Breast epithelium (tissue), 4 donors: ENCODE measurements at regions not wholly inside any gene's neighbourhood (a gene's known extent, or its start where the extent isn't known, plus 50 kb on each side); places are given as distances from the start of the nearest gene placed in this dataset.

Experiments used
- DNase-seq, 2 donors: peaks; one replicate each; pipeline ENCODE4 v3.0.0-alpha.2; 2019; ENCODE audit warnings: low spot score in 2 of 2
- H3K27ac ChIP-seq, 2 donors: fragments of 200-600 bp; sonication (generic) in 1 of 2; one replicate each; pipeline ENCODE4 v1.5.1; 2016 to 2019; ENCODE audit warnings: mild to moderate bottlenecking in 1 of 2
- H3K27me3 ChIP-seq, 2 donors: fragments of 200-600 bp; sonication (generic) in 1 of 2; one replicate each; pipeline versions ENCODE4 v1.5.1 to v1.6.0; 2017 to 2019; ENCODE audit warnings: control low read depth in 1 of 2, mild to moderate bottlenecking in 1 of 2
- H3K36me3 ChIP-seq: fragments of 200-600 bp; one replicate; pipeline ENCODE4 v1.5.1; 2019
- H3K4me1 ChIP-seq, 2 donors: fragments of 200-600 bp; sonication (generic); one replicate each; pipeline ENCODE4 v1.5.1; 2016 to 2019; ENCODE audit warnings: control low read depth in 1 of 2
- H3K4me3 ChIP-seq, 3 donors: fragments of 200-600 bp; sonication (generic); 1 replicate in 2 of 3; 2 replicates in 1 of 3; pipeline ENCODE4 v1.5.1; 2016 to 2019; ENCODE audit warnings: mild to moderate bottlenecking in 3 of 3, moderate library complexity in 2 of 3
- H3K9me3 ChIP-seq, 2 donors: fragments of 200-600 bp; sonication (generic) in 1 of 2; one replicate each; pipeline ENCODE4 v1.5.1; 2016 to 2019; ENCODE audit warnings: control low read depth in 1 of 2
- CTCF ChIP-seq, 3 donors: fragments of 450-650 bp; IDR thresholded peaks; one replicate each; pipeline ENCODE4 v1.5.1; 2016 to 2017; ENCODE audit warnings: antibody characterized with exemption in 3 of 3, mild to moderate bottlenecking in 3 of 3, moderate library complexity in 3 of 3
- POLR2A ChIP-seq: fragments of 450-650 bp; IDR thresholded peaks from one replicate; pipeline ENCODE4 v1.6.1; 2016; ENCODE audit warnings: antibody characterized with exemption, mild to moderate bottlenecking, moderate library complexity
- POLR2AphosphoS5 ChIP-seq, 3 donors: sonication (generic); formaldehyde crosslinking; IDR thresholded peaks; one replicate each; pipeline ENCODE4 v1.6.1; 2017; ENCODE audit warnings: antibody characterized with exemption in 3 of 3
- intact Hi-C: fragments of 100-400 bp; cut with DNase I; formaldehyde crosslinking; loops from one replicate; pipeline ENCODE4 v1.15.1; 2023; ENCODE audit warnings: low total_unique reads

GRCh38 chr16:80191928-80192327 lies 348.9 kb upstream of the DYNLRB2 start:
- DNase-seq: no peak
- Histone ChIP-seq H3K27me3 (no peaks in the 10 kb centered on the region), H3K4me3 (no peak overlapping the region), H3K27ac (no peak overlapping the region), H3K36me3 (no peaks in the 10 kb centered on the region), H3K9me3 (no peaks in the 10 kb centered on the region), H3K4me1 (no peaks in the 10 kb centered on the region)
- intact Hi-C loops: no loop called here
- TF ChIP-seq POLR2A: no peak
- no peak for TF ChIP-seq CTCF (IDR thresholded peaks at IDR 0.05)
- no peak for TF ChIP-seq POLR2AphosphoS5 (IDR thresholded peaks at IDR 0.05)

- intact Hi-C loops: no loop called here
- Histone ChIP-seq H3K9me3 (no peaks in the 10 kb centered on the region), H3K4me1 (no peaks in the 10 kb centered on the region), H3K4me3 (no peak overlapping the region), H3K36me3 (no peaks in the 10 kb centered on the region), H3K27ac (no peak overlapping the region), H3K27me3 (no peaks in the 10 kb centered on the region)
- no peak for DNase-seq
- TF ChIP-seq POLR2A: no peak
- TF ChIP-seq CTCF (IDR thresholded peaks at IDR 0.05): no peak
- TF ChIP-seq POLR2AphosphoS5 (IDR thresholded peaks at IDR 0.05): no peak
Measured at GRCh38 chr16:80189476-80190175, 351.2 kb upstream of the DYNLRB2 start.

GRCh38 chr16:80176114-80176513 lies 364.7 kb upstream of the DYNLRB2 start:
- Histone ChIP-seq H3K27me3 (no peaks in the 10 kb centered on the region), H3K36me3 (no peaks in the 10 kb centered on the region), H3K9me3 (no peaks in the 10 kb centered on the region), H3K4me3 (no peak overlapping the region), H3K4me1 (no peaks in the 10 kb centered on the region), H3K27ac (no peak overlapping the region)
- TF ChIP-seq CTCF (IDR thresholded peaks at IDR 0.05): no peak
- TF ChIP-seq POLR2A: no peak
- no peak for TF ChIP-seq POLR2AphosphoS5 (IDR thresholded peaks at IDR 0.05)
- no peak for DNase-seq
- intact Hi-C loops: no loop called here

GRCh38 chr16:80175011-80175410 lies 365.8 kb upstream of the DYNLRB2 start:
- Histone ChIP-seq H3K27ac (no peak overlapping the region), H3K4me3 (no peak overlapping the region), H3K36me3 (no peaks in the 10 kb centered on the region), H3K9me3 (no peaks in the 10 kb centered on the region), H3K4me1 (no peaks in the 10 kb centered on the region), H3K27me3 (no peaks in the 10 kb centered on the region)
- TF ChIP-seq CTCF (IDR thresholded peaks at IDR 0.05): no peak
- no peak for TF ChIP-seq POLR2A
- no peak for TF ChIP-seq POLR2AphosphoS5 (IDR thresholded peaks at IDR 0.05)
- intact Hi-C loops: no loop called here
- DNase-seq: no peak

GRCh38 chr16:80174416-80174815 lies 366.4 kb upstream of the DYNLRB2 start:
- TF ChIP-seq POLR2A: no peak
- TF ChIP-seq POLR2AphosphoS5 (IDR thresholded peaks at IDR 0.05): no peak
- TF ChIP-seq CTCF (IDR thresholded peaks at IDR 0.05): no peak
- Histone ChIP-seq H3K9me3 (no peaks in the 10 kb centered on the region), H3K27me3 (no peaks in the 10 kb centered on the region), H3K27ac (no peak overlapping the region), H3K4me3 (no peak overlapping the region), H3K4me1 (no peaks in the 10 kb centered on the region), H3K36me3 (no peaks in the 10 kb centered on the region)
- intact Hi-C loops: no loop called here
- DNase-seq: no peak
